Loucy (cell line): ENCODE measurements at regions not wholly inside any gene's neighbourhood (a gene's known extent, or its start where the extent isn't known, plus 50 kb on each side); places are given as distances from the start of the nearest gene placed in this dataset.

ENCODE experiments used
- CTCF ChIP-seq: fragments of 200-600 bp; sonication (generic); conservative IDR thresholded peaks from 2 replicates; pipeline ENCODE4 v1.5.1; 2014; ENCODE audit warnings: mild to moderate bottlenecking, antibody characterized with exemption, low read length
- EZH2phosphoT487 ChIP-seq: fragments of 200-600 bp; IDR thresholded peaks from 2 replicates; pipeline ENCODE4 v1.6.1; 2018; ENCODE audit warnings: antibody characterized with exemption, mild to moderate bottlenecking, moderate library complexity, borderline replicate concordance

- TF ChIP-seq CTCF (no peak), EZH2phosphoT487 (no peak)
Observed at GRCh38 chr2:216776066-216776850, 80.9 kb upstream of the IGFBP5 start.
